GM18909 (cell line): ENCODE measurements at regions not wholly inside any gene's neighbourhood (a gene's known extent, or its start where the extent isn't known, plus 50 kb on each side); places are given as distances from the start of the nearest gene placed in this dataset.

Source experiments
- ATAC-seq: cut with Tn5 transposase; IDR thresholded peaks from one replicate; pipeline ENCODE4 v1.9.1; 2021; ENCODE audit warnings: mild to moderate bottlenecking; ENCODE audit not compliant: unreplicated experiment, poor library complexity

DNA sequence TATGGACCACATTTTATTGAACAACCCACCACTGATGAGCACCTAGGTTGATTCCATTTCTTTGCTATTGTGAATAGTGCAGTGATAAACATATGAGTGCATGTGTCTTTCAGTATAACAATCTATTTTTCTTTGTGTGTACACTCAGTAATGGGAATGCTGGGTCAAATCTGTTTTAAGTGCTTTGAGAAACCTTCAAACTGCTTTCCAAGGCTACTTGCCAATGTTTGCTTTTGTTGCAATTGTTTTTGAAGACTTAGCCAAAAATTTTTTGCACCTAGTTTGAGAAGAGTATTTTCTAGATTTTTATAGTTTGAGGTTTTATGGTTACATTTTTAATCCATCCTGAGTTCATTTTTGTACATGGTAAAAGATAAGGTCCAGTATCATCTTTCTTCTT lies 587.4 kb upstream of the SETBP1 start:
- ATAC-seq: no peak

DNA sequence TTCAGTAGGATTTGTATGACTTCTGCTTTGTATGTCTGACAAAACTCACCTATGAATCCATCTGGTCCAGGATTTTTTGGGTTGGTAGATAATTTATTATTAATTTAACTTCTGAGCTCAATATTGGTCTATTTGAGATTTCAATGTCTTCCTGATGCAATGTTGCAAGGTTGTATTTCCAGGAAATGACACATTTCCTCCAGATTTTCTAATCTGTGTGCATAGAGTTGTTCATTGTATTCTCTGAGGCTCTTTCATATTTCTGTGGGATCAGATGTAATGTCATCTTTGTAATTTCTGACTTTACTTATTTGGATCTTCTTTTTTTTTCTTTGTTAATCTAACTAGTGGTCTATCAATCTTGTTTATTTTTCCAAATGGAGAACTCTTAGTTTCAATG lies 584.7 kb upstream of the SETBP1 start:
- ATAC-seq: no peak

- ATAC-seq: no peak
Measured at GRCh38 chr18:44098551-44099098, 582.1 kb upstream of the SETBP1 start.

GRCh38 chr18:44107187-44107586 lies 573.5 kb upstream of the SETBP1 start:
- no peak for ATAC-seq

GRCh38 chr18:44111337-44111736 lies 569.4 kb upstream of the SETBP1 start:
- ATAC-seq: no peak

GRCh38 chr18:44117821-44118220 lies 562.9 kb upstream of the SETBP1 start:
- ATAC-seq: no peak

- ATAC-seq: no peak
Measured at GRCh38 chr18:44119607-44120006, 561.1 kb upstream of the SETBP1 start.

DNA sequence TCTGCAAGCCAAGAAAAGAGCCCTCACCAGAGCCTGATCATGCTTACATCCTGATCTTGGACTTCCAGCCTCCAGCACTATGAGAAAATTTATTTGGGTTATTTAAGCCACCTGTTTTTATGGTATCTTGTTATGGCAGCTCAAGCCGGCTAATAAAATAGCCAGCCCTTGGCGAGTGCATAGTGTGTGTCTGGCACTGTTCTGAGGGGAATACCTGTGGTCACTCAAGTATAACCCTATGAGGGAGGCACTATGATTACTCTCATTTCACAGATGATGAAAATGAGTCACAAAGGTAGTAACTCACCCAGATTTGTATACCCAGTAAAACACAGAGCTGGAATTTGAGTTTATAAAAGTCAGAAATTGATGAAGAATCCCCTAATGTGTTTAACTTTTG lies 556.9 kb upstream of the SETBP1 start:
- no peak for ATAC-seq

DNA sequence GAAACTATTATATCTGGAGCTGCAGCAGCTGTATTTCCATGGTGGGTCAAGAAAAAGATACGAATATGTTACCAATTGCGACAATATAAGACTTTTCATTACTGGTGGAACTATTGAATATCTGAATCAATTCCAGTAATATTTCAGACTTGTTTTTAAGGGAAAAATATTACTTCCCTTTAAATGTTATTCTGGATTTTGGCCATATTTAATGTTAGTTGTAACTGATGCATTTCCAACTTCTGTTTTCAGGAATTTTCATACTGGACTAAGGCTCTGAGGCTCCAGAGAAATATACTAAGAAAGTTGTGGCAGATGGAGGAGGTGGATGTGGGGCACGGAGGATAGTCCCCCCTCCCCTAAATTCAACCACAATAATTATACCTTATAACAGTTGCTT lies 555.2 kb upstream of the SETBP1 start:
- ATAC-seq: no peak

DNA sequence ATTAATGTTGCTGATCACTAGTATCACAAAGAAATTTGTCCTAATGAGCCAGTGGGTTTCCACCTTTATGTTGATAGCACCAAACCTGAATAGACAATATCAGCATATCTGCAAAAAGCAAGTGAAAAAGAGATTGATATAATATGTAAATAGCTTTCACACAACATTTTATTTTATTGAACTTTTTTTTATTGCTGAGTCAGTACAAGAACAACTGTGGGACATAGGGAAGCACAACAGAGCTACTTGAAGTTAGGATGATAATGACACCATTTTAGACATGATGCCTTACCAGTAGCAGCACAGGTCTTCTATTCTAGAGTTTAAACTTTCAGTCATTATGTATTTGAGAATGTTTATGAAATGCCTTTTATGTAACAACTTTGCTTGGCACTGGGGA lies 554.1 kb upstream of the SETBP1 start:
- ATAC-seq: no peak

GRCh38 chr18:44128365-44128764 lies 552.3 kb upstream of the SETBP1 start:
- no peak for ATAC-seq

- ATAC-seq: no peak
Measured at GRCh38 chr18:44130376-44130942, 550.2 kb upstream of the SETBP1 start.

DNA sequence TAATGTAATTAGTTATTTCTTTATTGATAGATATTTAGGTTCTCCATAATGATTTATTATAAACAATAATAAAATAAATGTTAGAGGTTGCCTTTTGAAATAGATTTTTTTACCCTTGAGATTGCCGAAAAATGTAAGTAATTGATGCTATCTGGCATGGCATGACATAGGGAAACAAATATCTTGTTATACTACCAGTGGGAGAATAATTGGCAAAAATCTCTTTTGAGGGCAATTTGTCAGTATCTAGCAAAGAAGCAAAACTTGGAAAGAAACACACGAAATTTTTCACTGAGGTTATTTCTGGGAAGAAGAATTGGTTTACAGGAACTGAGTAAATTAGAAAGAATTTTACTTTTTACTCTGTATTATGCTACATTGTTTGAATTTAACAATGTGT lies 547.2 kb upstream of the SETBP1 start:
- no peak for ATAC-seq

- no peak for ATAC-seq
Measured at GRCh38 chr18:44134447-44134846, 546.2 kb upstream of the SETBP1 start.

DNA sequence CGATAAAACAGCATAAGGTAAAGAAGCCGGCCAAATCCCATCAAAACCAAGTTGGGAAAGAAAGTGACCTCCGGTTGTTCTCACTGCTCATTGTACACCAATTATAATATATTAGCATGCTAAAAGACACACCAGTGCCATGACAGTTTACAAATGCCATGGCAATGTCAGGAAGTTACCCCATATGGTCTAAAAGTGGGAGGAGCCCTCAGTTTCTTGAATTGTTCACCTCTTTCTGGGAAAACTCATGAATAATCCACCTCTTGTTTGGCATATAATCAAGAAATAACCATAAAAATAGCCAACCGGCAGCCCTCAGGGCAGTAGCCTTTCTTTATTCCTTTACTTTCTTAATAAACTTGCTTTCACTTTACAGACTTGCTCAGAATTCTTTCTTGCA lies 544.9 kb upstream of the SETBP1 start:
- no peak for ATAC-seq

- ATAC-seq: no peak
Measured at GRCh38 chr18:44136326-44136725, 544.4 kb upstream of the SETBP1 start.

GRCh38 chr18:44143072-44143471 lies 537.6 kb upstream of the SETBP1 start:
- no peak for ATAC-seq

GRCh38 chr18:44149706-44150105 lies 531.0 kb upstream of the SETBP1 start:
- no peak for ATAC-seq

GRCh38 chr18:44153981-44154380 lies 526.7 kb upstream of the SETBP1 start:
- no peak for ATAC-seq

GRCh38 chr18:44156126-44156525 lies 524.6 kb upstream of the SETBP1 start:
- no peak for ATAC-seq

GRCh38 chr18:44156776-44157335 lies 523.8 kb upstream of the SETBP1 start:
- ATAC-seq: no peak

DNA sequence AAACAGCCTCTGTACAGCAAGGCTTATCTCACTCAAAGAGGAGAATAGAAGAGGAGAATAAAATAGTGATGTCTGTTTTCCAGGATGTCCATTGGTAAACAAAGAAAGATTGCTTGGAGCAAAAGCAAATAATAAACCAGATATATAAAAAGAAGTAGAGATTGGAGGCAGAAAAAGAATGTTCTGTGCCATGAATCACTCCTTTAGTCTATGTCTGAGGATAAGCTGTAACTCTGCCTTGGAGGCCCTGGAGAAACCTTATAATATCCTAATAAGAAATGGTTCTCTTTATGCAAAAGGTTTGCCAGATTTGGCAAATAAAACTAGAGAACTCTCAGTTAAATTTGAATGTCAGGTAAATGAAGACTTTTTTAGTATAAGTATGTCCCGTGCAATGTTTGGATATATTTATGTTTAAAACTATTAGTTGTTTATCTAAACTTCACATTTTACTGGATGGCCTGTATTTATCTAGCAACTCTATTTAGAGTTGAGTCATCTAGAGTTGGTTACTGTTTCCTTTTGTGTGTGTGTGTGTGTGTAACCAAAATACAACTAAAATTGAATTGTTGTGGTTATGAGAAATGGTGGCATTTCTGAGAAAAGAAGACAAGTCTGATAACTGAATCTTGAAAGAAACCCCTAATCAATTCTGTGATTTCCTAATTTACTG lies 510.3 kb upstream of the SETBP1 start:
- no peak for ATAC-seq
